HepG2 (cell line): ENCODE measurements at regions not wholly inside any gene's neighbourhood (a gene's known extent, or its start where the extent isn't known, plus 50 kb on each side); places are given as distances from the start of the nearest gene placed in this dataset.

Source experiments
- ATAC-seq: fragments of 200-7000 bp; cut with Tn5 transposase; 3 replicates; pipeline ENCODE4 v1.9.1; 2020; ENCODE audit warnings: mild to moderate bottlenecking, moderate library complexity
- BruUV-seq: library from RNA; stranded (reverse); fragments of 400-500 nt; replicated peaks from 2 replicates; lab custom pipeline; 2021; lab: Mats Ljungman, UMichigan
- CTCF ChIA-PET: fragments of 300-600 bp; formaldehyde crosslinking; extraction: SDS; loops from one replicate; lab custom pipeline; 2021; ENCODE audit warnings: low total read pairs, inconsistent platforms, low intra/inter-chr PET ratio; lab: Yijun Ruan, JAX
- POLR2A ChIA-PET: fragments of 350-600 bp; sonication (Branson Sonifier 250); formaldehyde crosslinking; loops from one replicate; lab custom pipeline; 2020; ENCODE audit warnings: antibody characterized with exemption, inconsistent platforms; lab: Yijun Ruan, JAX
- DNase-seq: peaks from one replicate; pipeline ENCODE4 v3.0.0-alpha.2; 2015; ENCODE audit warnings: low spot score
- FAIRE-seq: peaks from 3 replicates; lab custom pipeline; 2011; peaks lifted over from hg19 to GRCh38; lab: Jason Lieb, UNC
- H2AFZ ChIP-seq: one replicate; pipeline ENCODE4 v1.6.1; 2011; ENCODE audit warnings: low read length, inconsistent platforms
- H3K27ac ChIP-seq: fragments of 300-600 bp; 3 replicates; pipeline ENCODE4 v1.8.0; 2011; ENCODE audit warnings: mixed run types, mild to moderate bottlenecking, mixed read lengths, low read length, inconsistent platforms; ENCODE audit not compliant: insufficient read depth; ENCODE audit errors: extremely low read length
- H3K27me3 ChIP-seq, 2 experiments: fragments of 200-600 bp in 1 of 2; 2 replicates in 1 of 2; 3 replicates in 1 of 2; pipeline versions ENCODE4 v1.6.0 to v1.8.0; 2011; ENCODE audit warnings: low read length in 2 of 2, mild to moderate bottlenecking in 2 of 2, moderate library complexity in 2 of 2, inconsistent platforms in 1 of 2; ENCODE audit not compliant: insufficient read depth in 2 of 2, control insufficient read depth in 1 of 2
- H3K36me3 ChIP-seq, 2 experiments: fragments of 200-600 bp in 1 of 2; replicated peaks in 1 of 2; 2 replicates in 1 of 2; 3 replicates in 1 of 2; pipeline versions ENCODE4 v1.5.1 to v1.8.0; 2011; ENCODE audit warnings: low read length in 2 of 2, inconsistent platforms in 1 of 2; ENCODE audit not compliant: insufficient read depth in 2 of 2, control insufficient read depth in 1 of 2
- H3K4me1 ChIP-seq: 2 replicates; pipeline ENCODE4 v1.5.1; 2012; ENCODE audit warnings: low read length, inconsistent platforms; ENCODE audit not compliant: insufficient read depth
- H3K4me2 ChIP-seq: 2 replicates; pipeline ENCODE4 v1.6.0; 2011; ENCODE audit warnings: low read depth, low read length, inconsistent platforms
- H3K4me3 ChIP-seq, 3 experiments: fragments of 200-600 bp in 1 of 3; sonication (generic), shearing (Covaris generic) in 1 of 3; replicated peaks in 1 of 3; 2 replicates each; pipeline ENCODE4 v1.5.1; 2011 to 2016; ENCODE audit warnings: low read length in 3 of 3, inconsistent platforms in 2 of 3, low read depth in 2 of 3, mild to moderate bottlenecking in 2 of 3, control low read depth in 1 of 3, mixed read lengths in 1 of 3; ENCODE audit not compliant: insufficient read depth in 1 of 3
- H3K79me2 ChIP-seq: one replicate; pipeline ENCODE4 v1.6.1; 2011; ENCODE audit warnings: low read length, inconsistent platforms; ENCODE audit not compliant: insufficient read depth
- H3K9ac ChIP-seq: 2 replicates; pipeline ENCODE4 v1.6.0; 2011; ENCODE audit warnings: mild to moderate bottlenecking, low read depth, low read length, inconsistent platforms; ENCODE audit not compliant: insufficient read depth
- H3K9me3 ChIP-seq: 2 replicates; pipeline ENCODE4 v1.5.1; 2012; ENCODE audit warnings: mild to moderate bottlenecking, low read length
- H4K20me1 ChIP-seq: 2 replicates; pipeline ENCODE4 v1.6.0; 2011; ENCODE audit warnings: inconsistent platforms, mild to moderate bottlenecking, low read length, moderate library complexity; ENCODE audit not compliant: insufficient read depth
- CBFB ChIP-seq: sonication (generic); formaldehyde crosslinking; IDR thresholded peaks from 2 replicates; pipeline ENCODE4 v1.4.0; 2020; ENCODE audit warnings: missing genetic modification reagents
- CBX2 ChIP-seq, 2 experiments: fragments of 200-600 bp in 1 of 2; sonication (generic); formaldehyde crosslinking in 1 of 2; IDR thresholded peaks; 2 replicates each; pipeline versions ENCODE4 v1.7.0 to v1.8.1; 2018 to 2022; ENCODE audit warnings: low read depth in 2 of 2, low read length in 1 of 2, mild to moderate bottlenecking in 1 of 2, missing genetic modification reagents in 1 of 2
- DNMT1 ChIP-seq: sonication (generic); formaldehyde crosslinking; IDR thresholded peaks from 2 replicates; pipeline ENCODE4 v1.5.1; 2020; ENCODE audit warnings: mild to moderate bottlenecking, missing genetic modification reagents
- EED ChIP-seq: sonication (generic); formaldehyde crosslinking; IDR thresholded peaks from 2 replicates; pipeline ENCODE4 v1.5.0; 2020; ENCODE audit warnings: mild to moderate bottlenecking, missing genetic modification reagents
- ETV5 ChIP-seq: IDR thresholded peaks from 2 replicates; pipeline ENCODE4 v1.6.1; 2018; ENCODE audit warnings: missing biosample characterization, missing genetic modification reagents, inconsistent platforms, borderline replicate concordance
- GATAD1 ChIP-seq: IDR thresholded peaks from 2 replicates; pipeline ENCODE4 v1.6.1; 2016; ENCODE audit warnings: missing genetic modification reagents, missing compliant biosample characterization
- HHEX ChIP-seq: IDR thresholded peaks from 2 replicates; pipeline ENCODE4 v1.6.1; 2016; ENCODE audit warnings: control low read depth
- NFRKB ChIP-seq: fragments of 450-650 bp; IDR thresholded peaks from 2 replicates; pipeline ENCODE4 v1.6.1; 2017
- PTBP1 ChIP-seq: fragments of 200-400 bp; formaldehyde crosslinking; IDR thresholded peaks from 2 replicates; pipeline ENCODE4 v1.6.1; 2018; ENCODE audit warnings: low read length, low read depth; ENCODE audit not compliant: poor library complexity, severe bottlenecking
- SP2 ChIP-seq: sonication (generic); formaldehyde crosslinking; IDR thresholded peaks from 2 replicates; pipeline ENCODE4 v1.5.1; 2020; ENCODE audit warnings: mild to moderate bottlenecking, missing genetic modification reagents
- SRY ChIP-seq: sonication (generic); formaldehyde crosslinking; IDR thresholded peaks from 2 replicates; pipeline ENCODE4 v1.8.0; 2022; ENCODE audit warnings: mild to moderate bottlenecking, missing genetic modification reagents
- TARDBP ChIP-seq: sonication (generic); formaldehyde crosslinking; IDR thresholded peaks from 2 replicates; pipeline ENCODE4 v1.8.0; 2022; ENCODE audit warnings: mild to moderate bottlenecking, missing genetic modification reagents
- TP53 ChIP-seq: sonication (generic); formaldehyde crosslinking; conservative IDR thresholded peaks from 2 replicates; pipeline ENCODE4 v1.4.0; 2020; ENCODE audit warnings: missing genetic modification reagents
- ZBTB42 ChIP-seq: sonication (generic); formaldehyde crosslinking; IDR thresholded peaks from 2 replicates; pipeline ENCODE4 v1.5.0; 2020; ENCODE audit warnings: mild to moderate bottlenecking, missing genetic modification reagents
- ZFP36L1 ChIP-seq: sonication (generic); formaldehyde crosslinking; IDR thresholded peaks from 2 replicates; pipeline ENCODE4 v1.8.0; 2022; ENCODE audit warnings: mild to moderate bottlenecking, missing genetic modification reagents, moderate library complexity
- ZNF12 ChIP-seq: sonication (generic); formaldehyde crosslinking; IDR thresholded peaks from 2 replicates; pipeline ENCODE4 v1.5.0; 2020; ENCODE audit warnings: missing genetic modification reagents
- ZNF280B ChIP-seq: sonication (generic); formaldehyde crosslinking; IDR thresholded peaks from 2 replicates; pipeline ENCODE4 v1.5.0; 2020; ENCODE audit warnings: missing genetic modification reagents, mild to moderate bottlenecking, borderline replicate concordance
- ZNF784 ChIP-seq: sonication (generic); formaldehyde crosslinking; IDR thresholded peaks from 2 replicates; pipeline ENCODE4 v1.5.1; 2020; ENCODE audit warnings: missing genetic modification reagents, mild to moderate bottlenecking, borderline replicate concordance
- ZSCAN31 ChIP-seq: sonication (generic); formaldehyde crosslinking; IDR thresholded peaks from 2 replicates; pipeline ENCODE4 v1.5.0; 2020; ENCODE audit warnings: low read depth, mild to moderate bottlenecking, missing genetic modification reagents
- ZUFSP ChIP-seq: sonication (generic); formaldehyde crosslinking; IDR thresholded peaks from 2 replicates; pipeline ENCODE4 v1.9.0; 2021; ENCODE audit warnings: missing genetic modification reagents, mild to moderate bottlenecking, borderline replicate concordance
- WGBS: methylation state at CpG from one replicate; pipeline ENCODE4 v1.1.6; 2017; ENCODE audit warnings: low lambda C conversion rate; 5-methylcytosine and 5-hydroxymethylcytosine counted together
- in situ Hi-C: cut with HindIII; loops from 2 replicates; pipeline ENCODE4 v1.10.0; 2017; ENCODE audit warnings: low pct_unique_long_range_greater_than_20kb; ENCODE audit not compliant: extremely low pct_ligation_motif_present
- intact Hi-C: fragments of 100-400 bp; cut with micrococcal nuclease; formaldehyde crosslinking; loops from one replicate; pipeline ENCODE4 v1.10.0; 2022; ENCODE audit not compliant: unreplicated experiment

GRCh38 chr2:7881466-7881865 lies 800.4 kb upstream of the ID2 start:
- intact Hi-C loops: no loop called here
- H3K4me2 ChIP-seq: no peak overlapping the region
- no peak for DNase-seq
- BruUV-seq: no TSS peak
- no peak overlapping the region for H2AFZ ChIP-seq
- H3K9me3 ChIP-seq: no peaks in the 10 kb centered on the region
- no peak for ATAC-seq
- peaks cover 1% of the 10 kb centered on the region; the same call in 1 of the 2 replicates for H3K4me1 ChIP-seq
- no peaks in the 10 kb centered on the region for H3K27me3 ChIP-seq
- CTCF ChIA-PET: no interaction called here
- no peak for TF ChIP-seq ZNF280B (CRISPR knock-in tag)
- TF ChIP-seq ETV5 (CRISPR knock-in tag): no peak
- TF ChIP-seq ZUFSP (CRISPR knock-in tag): no peak
- no peak for TF ChIP-seq DNMT1
- TF ChIP-seq ZNF12: no peak
- TF ChIP-seq EED (CRISPR knock-in tag): no peak
- no peak for TF ChIP-seq CBFB (CRISPR knock-in tag)
- TF ChIP-seq HHEX (CRISPR knock-in tag): no peak
- no peak for TF ChIP-seq ZBTB42 (CRISPR knock-in tag)
- TF ChIP-seq TARDBP: no peak
- TF ChIP-seq ZNF784 (CRISPR knock-in tag): no peak
- TF ChIP-seq SP2 (CRISPR knock-in tag): no peak
- TF ChIP-seq SRY (CRISPR knock-in tag): no peak
- TF ChIP-seq CBX2 (IDR thresholded peaks at IDR 0.05; ENCODE audit: low read depth, low read length): no peak
- no peak for TF ChIP-seq CBX2 (CRISPR knock-in tag; IDR thresholded peaks at IDR 0.05; ENCODE audit: low read depth)
- no peak for TF ChIP-seq TP53 (CRISPR knock-in tag)
- no peak for TF ChIP-seq ZFP36L1 (CRISPR knock-in tag)
- TF ChIP-seq GATAD1: no peak
- no peak for TF ChIP-seq ZSCAN31 (CRISPR knock-in tag)
- TF ChIP-seq NFRKB: no peak
- TF ChIP-seq PTBP1: no peak
- TF ChIP-seq, all 625 proteins: peak for 0
- Histone ChIP-seq H3K36me3 (no peaks in the 10 kb centered on the region), H3K4me3 (no peak overlapping the region), H3K79me2 (no peaks in the 10 kb centered on the region), H4K20me1 (no peaks in the 10 kb centered on the region), H3K27ac (no peak overlapping the region), H3K9ac (no peak overlapping the region)
- in situ Hi-C loops: no loop called here
- 8% methylated on average over 4 of the region's 4 CpGs for WGBS
- POLR2A ChIA-PET: no interaction called here
- no peak for FAIRE-seq
